GM18511 (cell line): ENCODE measurements at regions not wholly inside any gene's neighbourhood (a gene's known extent, or its start where the extent isn't known, plus 50 kb on each side); places are given as distances from the start of the nearest gene placed in this dataset.

Experiments
- ATAC-seq: cut with Tn5 transposase; IDR thresholded peaks from one replicate; pipeline ENCODE4 v1.9.1; 2021; ENCODE audit warnings: mild to moderate bottlenecking, moderate library complexity; ENCODE audit not compliant: unreplicated experiment

- ATAC-seq: no peak
Observed at GRCh38 chr10:28250782-28251181, 52.1 kb downstream of the MPP7 start.

GRCh38 chr10:28250358-28250757 lies 52.5 kb downstream of the MPP7 start:
- no peak for ATAC-seq

GRCh38 chr10:28249512-28249911 lies 53.4 kb downstream of the MPP7 start:
- no peak for ATAC-seq

DNA sequence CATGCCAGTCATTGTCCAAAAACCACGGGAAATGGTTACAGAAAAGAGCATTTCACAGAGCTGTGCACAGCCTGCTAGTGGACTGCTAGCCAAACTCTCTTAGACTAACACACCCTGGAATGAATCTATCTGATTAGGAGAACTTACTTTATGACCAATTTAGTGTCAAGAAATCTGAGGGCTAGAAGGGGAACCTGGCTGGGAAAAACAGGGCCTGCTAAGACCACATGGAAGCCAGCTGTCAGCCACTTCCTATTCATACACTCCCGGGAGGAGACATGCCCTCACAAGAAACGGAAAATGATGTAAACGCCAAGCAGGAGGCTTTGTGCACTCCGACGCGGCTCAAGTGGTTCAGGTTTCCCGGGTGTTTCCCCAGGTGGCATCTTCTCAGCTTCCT lies 54.8 kb downstream of the MPP7 start:
- no peak for ATAC-seq

DNA sequence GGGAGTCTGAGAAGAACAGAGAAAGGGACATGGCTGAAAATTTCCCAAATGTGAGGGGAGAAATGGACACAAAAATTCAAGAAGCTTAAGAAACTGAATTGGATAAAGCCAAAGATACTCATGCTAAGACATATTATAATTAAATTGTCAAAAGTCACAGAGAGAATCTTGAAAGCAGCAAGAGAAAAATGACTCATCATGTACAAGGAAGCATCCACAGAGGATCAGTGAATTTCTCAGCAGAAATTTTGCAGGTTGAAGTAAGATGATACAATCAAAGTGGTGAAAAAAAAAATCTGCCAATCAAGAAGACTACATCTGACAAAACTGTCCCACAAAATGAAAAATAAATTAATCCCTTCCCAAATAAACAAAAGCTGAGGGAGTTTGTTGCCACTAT lies 56.8 kb downstream of the MPP7 start:
- no peak for ATAC-seq

DNA sequence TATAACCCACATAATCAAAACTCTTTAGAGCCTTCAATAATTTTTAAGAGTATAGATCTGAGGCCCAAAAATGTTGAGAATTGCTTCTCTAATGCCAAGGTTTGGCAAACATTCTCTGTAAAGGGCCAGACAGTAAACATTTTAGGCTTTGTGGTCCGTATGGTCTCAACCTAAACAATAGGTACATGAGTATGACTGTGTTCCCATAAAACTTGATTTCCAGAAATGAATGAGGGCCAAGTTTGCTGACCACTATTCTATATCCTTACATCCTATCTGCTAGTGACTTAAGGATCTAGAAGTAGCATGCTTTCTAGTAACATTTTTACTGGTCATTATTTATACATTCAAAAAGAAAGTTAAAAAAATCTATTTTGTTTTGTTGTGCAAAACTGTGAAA lies 58.9 kb downstream of the MPP7 start:
- ATAC-seq: no peak

GRCh38 chr10:28242555-28243204 lies 60.2 kb downstream of the MPP7 start:
- ATAC-seq: no peak

GRCh38 chr10:28241741-28242399 lies 61.0 kb downstream of the MPP7 start:
- ATAC-seq: peak; percentile 56

GRCh38 chr10:28240400-28240799 lies 62.5 kb downstream of the MPP7 start:
- no peak for ATAC-seq

GRCh38 chr10:28236591-28236990 lies 66.3 kb downstream of the MPP7 start:
- no peak for ATAC-seq

GRCh38 chr10:28220811-28221210 lies 82.1 kb downstream of the MPP7 start:
- no peak for ATAC-seq

- no peak for ATAC-seq
Observed at GRCh38 chr10:28219251-28219650, 83.6 kb downstream of the MPP7 start.

DNA sequence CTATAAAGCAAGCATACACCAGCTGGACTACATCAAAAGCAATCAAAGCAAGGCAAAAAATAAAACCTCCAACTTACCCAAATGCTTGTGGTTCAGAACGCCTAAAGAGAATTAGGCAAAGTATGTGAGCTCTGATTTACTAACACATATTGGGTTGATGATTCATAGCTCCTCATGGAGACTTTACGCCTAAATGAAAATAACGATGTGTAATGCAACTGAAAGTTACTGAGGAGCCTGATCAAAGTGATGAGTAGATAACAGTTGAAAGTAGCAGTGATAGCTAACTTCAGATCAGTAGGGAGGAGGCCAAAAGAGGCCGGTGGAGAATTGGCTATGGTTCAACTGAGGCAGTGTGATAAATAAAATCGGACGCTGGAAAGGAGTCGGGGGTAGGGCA lies 85.0 kb downstream of the MPP7 start:
- no peak for ATAC-seq

GRCh38 chr10:28215930-28216329 lies 86.9 kb downstream of the MPP7 start:
- no peak for ATAC-seq

- no peak for ATAC-seq
Observed at GRCh38 chr10:28214219-28214618, 88.6 kb downstream of the MPP7 start.

DNA sequence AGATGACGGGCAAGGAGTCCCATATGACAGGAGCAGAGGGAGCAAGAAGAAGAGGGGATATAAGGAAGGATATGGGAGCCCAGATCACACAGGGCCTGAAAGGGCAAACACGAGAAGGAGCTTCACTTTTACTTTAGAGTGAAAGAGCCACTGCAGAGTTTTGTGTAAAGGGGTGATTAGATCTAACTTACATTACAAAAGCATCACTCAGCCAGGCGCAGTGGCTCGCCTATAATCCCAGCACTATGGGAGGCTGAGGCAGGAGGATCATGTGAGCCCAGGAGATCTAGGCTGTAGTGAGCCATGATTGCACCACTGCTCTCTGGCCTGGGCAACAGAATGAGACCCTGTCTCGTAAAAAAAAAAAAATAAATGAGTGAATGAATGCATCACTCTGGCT lies 91.1 kb downstream of the MPP7 start:
- ATAC-seq: no peak

GRCh38 chr10:28207799-28208198 lies 95.1 kb downstream of the MPP7 start:
- no peak for ATAC-seq

- no peak for ATAC-seq
Observed at GRCh38 chr10:28202941-28203352, 99.9 kb downstream of the MPP7 start.

- ATAC-seq: no peak
Observed at GRCh38 chr10:28201410-28202400, 101.2 kb downstream of the MPP7 start.

DNA sequence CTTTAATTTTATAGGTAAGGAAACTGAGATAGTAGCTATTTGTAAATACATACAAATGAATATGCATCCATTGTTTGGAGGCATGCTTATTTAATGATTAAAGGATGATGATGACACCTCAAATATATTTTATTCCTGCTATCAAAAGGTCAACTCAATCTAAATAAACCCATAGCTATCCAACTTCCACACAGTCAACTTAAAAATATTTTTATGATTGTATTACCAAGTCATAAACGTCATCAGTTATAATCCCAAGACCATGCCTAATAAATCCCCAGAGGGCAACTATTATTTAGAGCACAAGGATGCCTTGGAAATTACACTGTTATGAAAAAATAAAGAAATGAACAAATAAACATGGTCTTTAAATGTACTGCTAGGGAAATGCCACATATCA lies 102.1 kb downstream of the MPP7 start:
- ATAC-seq: no peak

DNA sequence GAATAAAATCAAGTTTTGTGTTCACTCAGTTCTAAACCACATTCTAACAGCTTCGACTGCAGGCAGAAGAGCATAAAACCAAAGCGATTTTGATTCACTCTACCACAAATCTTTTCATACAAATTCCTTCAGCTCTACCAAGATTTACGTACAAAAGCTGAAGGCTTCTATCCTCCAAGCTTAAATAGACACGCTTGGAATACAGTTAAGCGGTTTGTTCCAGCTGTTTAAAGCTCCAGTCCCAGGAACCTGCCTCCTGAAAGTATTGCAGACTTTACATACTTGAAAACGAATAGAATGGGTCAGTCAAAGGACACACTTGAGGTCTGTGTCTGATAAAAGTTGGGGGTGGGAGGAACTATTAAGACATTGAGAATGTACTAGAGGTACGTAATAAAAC lies 102.9 kb downstream of the MPP7 start:
- ATAC-seq: no peak

DNA sequence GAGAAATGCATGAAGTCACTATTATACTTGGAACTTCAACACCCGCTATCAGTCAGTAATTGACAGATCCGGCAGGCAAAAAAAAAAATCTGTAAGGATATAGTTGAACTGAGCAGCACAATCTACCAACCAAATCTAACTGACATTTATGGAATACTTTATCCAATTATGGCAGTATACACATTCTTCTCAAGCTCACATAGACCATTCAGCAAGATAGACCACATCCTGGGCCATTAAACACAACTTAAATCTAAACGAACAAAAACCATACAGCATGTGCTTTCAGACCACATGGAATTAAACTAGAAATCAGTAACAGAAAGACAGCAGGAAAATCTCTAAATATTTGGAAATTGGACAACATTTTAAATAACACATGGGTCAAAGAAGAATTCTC lies 112.7 kb downstream of the MPP7 start:
- ATAC-seq: no peak
